DOHH2 (cell line): ENCODE measurements at regions not wholly inside any gene's neighbourhood (a gene's known extent, or its start where the extent isn't known, plus 50 kb on each side); places are given as distances from the start of the nearest gene placed in this dataset.

ENCODE experiments used
- H3F3A ChIP-seq: fragments of 200-600 bp; sonication (generic), shearing (Covaris generic); 2 replicates; pipeline ENCODE4 v1.6.0; 2016; ENCODE audit warnings: antibody characterized with exemption, mild to moderate bottlenecking; ENCODE audit not compliant: control insufficient read depth, insufficient read depth
- H3K27ac ChIP-seq: fragments of 200-600 bp; sonication (generic); 2 replicates; pipeline ENCODE4 v1.5.1; 2014; ENCODE audit warnings: low read depth, mild to moderate bottlenecking, low read length, moderate library complexity
- H3K27me3 ChIP-seq: fragments of 200-600 bp; sonication (generic); 2 replicates; pipeline ENCODE4 v1.6.1; 2014; ENCODE audit warnings: mild to moderate bottlenecking, low read length, mixed read lengths; ENCODE audit not compliant: control insufficient read depth
- H3K36me3 ChIP-seq: fragments of 200-600 bp; sonication (generic); 2 replicates; pipeline ENCODE4 v1.6.1; 2014; ENCODE audit warnings: mild to moderate bottlenecking, low read length, moderate library complexity, mixed read lengths; ENCODE audit not compliant: control insufficient read depth
- H3K4me1 ChIP-seq: fragments of 200-600 bp; sonication (generic); 2 replicates; pipeline ENCODE4 v1.6.1; 2014; ENCODE audit warnings: mild to moderate bottlenecking, low read length, mixed read lengths; ENCODE audit not compliant: control insufficient read depth
- H3K4me2 ChIP-seq: fragments of 200-600 bp; sonication (generic); 2 replicates; pipeline ENCODE4 v1.6.0; 2014; ENCODE audit warnings: mild to moderate bottlenecking, low read length, moderate library complexity
- H3K4me3 ChIP-seq: fragments of 200-600 bp; sonication (generic); 2 replicates; pipeline ENCODE4 v1.5.1; 2014; ENCODE audit warnings: mild to moderate bottlenecking, low read length, mixed read lengths
- H3K79me2 ChIP-seq: fragments of 200-600 bp; sonication (generic); 2 replicates; pipeline ENCODE4 v1.6.1; 2014; ENCODE audit warnings: mild to moderate bottlenecking, low read length, mixed read lengths; ENCODE audit not compliant: control insufficient read depth
- H3K9me2 ChIP-seq: fragments of 200-600 bp; sonication (generic); replicated peaks from 2 replicates; pipeline ENCODE4 v1.6.1; 2014; ENCODE audit warnings: mild to moderate bottlenecking, low read length, mixed read lengths; ENCODE audit not compliant: control insufficient read depth
- H3K9me3 ChIP-seq: fragments of 200-600 bp; sonication (generic); 2 replicates; pipeline ENCODE4 v1.6.1; 2014; ENCODE audit warnings: antibody characterized with exemption, low read length, mixed read lengths; ENCODE audit not compliant: control insufficient read depth, insufficient read depth
- H4K20me1 ChIP-seq: fragments of 200-600 bp; sonication (generic); 2 replicates; pipeline ENCODE4 v1.6.0; 2014; ENCODE audit warnings: low read depth, mild to moderate bottlenecking, antibody characterized with exemption, low read length, moderate library complexity; ENCODE audit not compliant: control insufficient read depth, insufficient read depth
- CTCF ChIP-seq: fragments of 200-600 bp; sonication (generic); IDR thresholded peaks from one replicate; pipeline ENCODE4 v1.5.1; 2014; ENCODE audit warnings: antibody characterized with exemption, mild to moderate bottlenecking, low read depth, low read length; ENCODE audit not compliant: poor library complexity, severe bottlenecking
- EZH2phosphoT487 ChIP-seq: fragments of 200-600 bp; sonication (generic); IDR thresholded peaks from 2 replicates; pipeline ENCODE4 v1.6.1; 2017; ENCODE audit warnings: borderline replicate concordance, mild to moderate bottlenecking, antibody characterized with exemption, low read length, moderate library complexity, mixed read lengths

DNA sequence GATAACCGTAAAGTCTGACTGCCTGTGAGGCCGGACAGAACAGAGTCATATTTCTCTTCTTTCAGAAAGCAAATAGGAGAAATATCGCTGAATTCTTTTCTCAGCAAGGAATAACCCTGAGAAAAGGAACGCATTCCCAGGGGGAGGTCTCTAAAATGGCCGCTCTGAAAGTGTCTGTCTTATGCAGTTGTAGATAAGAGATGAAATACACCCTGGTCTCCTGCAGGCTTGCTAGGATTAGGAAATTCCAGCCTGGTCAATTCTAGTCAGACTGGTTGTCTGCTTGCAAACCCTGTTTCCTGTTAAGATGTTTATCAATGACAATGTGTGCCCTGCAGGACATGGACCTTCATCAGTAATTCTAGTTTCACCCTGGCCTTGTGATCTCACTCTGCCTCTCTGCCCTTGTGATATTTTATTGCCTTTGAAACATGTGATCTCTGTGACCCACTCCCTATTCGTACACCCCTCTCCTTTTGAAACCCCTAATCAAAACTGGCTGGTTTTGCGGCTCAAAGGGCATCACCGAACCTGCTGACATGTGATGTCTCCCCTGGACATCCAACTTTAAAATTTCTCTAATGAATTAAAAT lies 934.8 kb upstream of the SPRY2 start:
- no peaks in the 10 kb centered on the region for H4K20me1 ChIP-seq
- no peaks in the 10 kb centered on the region for H3F3A ChIP-seq
- H3K4me2 ChIP-seq, result no peak overlapping the region
- no peaks in the 10 kb centered on the region for H3K4me1 ChIP-seq
- H3K36me3 ChIP-seq, result no peaks in the 10 kb centered on the region
- no peaks in the 10 kb centered on the region for H3K27me3 ChIP-seq
- no peak for TF ChIP-seq CTCF
- no peak for TF ChIP-seq EZH2phosphoT487
- H3K27ac ChIP-seq, result no peak overlapping the region
- H3K9me2 ChIP-seq, result no peaks in the 10 kb centered on the region
- H3K4me3 ChIP-seq, result no peak overlapping the region
- H3K9me3 ChIP-seq, result no peaks in the 10 kb centered on the region
- no peaks in the 10 kb centered on the region for H3K79me2 ChIP-seq

DNA sequence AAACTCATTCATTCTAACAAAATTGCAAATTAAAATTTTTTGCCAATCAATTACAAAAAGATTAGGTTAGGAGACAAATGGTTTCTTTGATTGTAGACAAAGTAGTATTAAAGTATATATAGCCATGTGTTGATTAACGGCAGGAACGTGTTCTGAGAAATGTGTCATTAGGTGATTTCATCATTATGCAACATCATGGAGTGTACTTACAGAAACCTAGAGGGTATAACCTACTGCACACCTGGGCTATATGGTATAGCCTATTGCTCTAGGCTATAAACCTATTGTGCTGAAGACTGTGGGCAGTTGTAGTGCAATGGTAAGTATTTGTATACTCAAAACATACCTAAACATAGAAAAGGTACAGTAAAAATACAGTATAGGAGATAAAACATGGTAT lies 906.8 kb upstream of the SPRY2 start:
- Histone ChIP-seq H3K36me3 (no peaks in the 10 kb centered on the region), H3K4me3 (no peak overlapping the region), H3F3A (no peaks in the 10 kb centered on the region), H3K9me3 (no peaks in the 10 kb centered on the region), H3K79me2 (no peaks in the 10 kb centered on the region), H3K9me2 (no peaks in the 10 kb centered on the region), H3K27ac (no peak overlapping the region), H3K4me1 (no peaks in the 10 kb centered on the region), H3K4me2 (no peak overlapping the region), H3K27me3 (no peaks in the 10 kb centered on the region), H4K20me1 (no peaks in the 10 kb centered on the region)
- TF ChIP-seq CTCF, result no peak
- TF ChIP-seq EZH2phosphoT487, result no peak

GRCh38 chr13:81246556-81246955 lies 905.6 kb upstream of the SPRY2 start:
- H3K4me1 ChIP-seq, result no peaks in the 10 kb centered on the region
- no peaks in the 10 kb centered on the region for H3K36me3 ChIP-seq
- no peaks in the 10 kb centered on the region for H3K79me2 ChIP-seq
- TF ChIP-seq EZH2phosphoT487 (no peak), CTCF (no peak)
- H3K4me2 ChIP-seq, result no peak overlapping the region
- no peaks in the 10 kb centered on the region for H3F3A ChIP-seq
- H3K9me3 ChIP-seq, result no peaks in the 10 kb centered on the region
- no peaks in the 10 kb centered on the region for H3K27me3 ChIP-seq
- no peaks in the 10 kb centered on the region for H3K9me2 ChIP-seq
- no peak overlapping the region for H3K27ac ChIP-seq
- H4K20me1 ChIP-seq, result no peaks in the 10 kb centered on the region
- H3K4me3 ChIP-seq, result no peak overlapping the region
